Peyer's patch (tissue), 4 donors: ENCODE measurements at regions not wholly inside any gene's neighbourhood (a gene's known extent, or its start where the extent isn't known, plus 50 kb on each side); places are given as distances from the start of the nearest gene placed in this dataset.

Experiments
- DNase-seq, 3 donors: peaks; one replicate each; pipeline ENCODE4 v3.0.0-alpha.2; 2017 to 2019
- H3K27ac ChIP-seq, 4 donors: fragments of 200-600 bp; sonication (generic); one replicate each; pipeline ENCODE4 v1.5.1; 2016 to 2019
- H3K27me3 ChIP-seq, 2 donors: fragments of 200-600 bp; sonication (generic); one replicate each; pipeline ENCODE4 v1.5.1; 2019
- H3K36me3 ChIP-seq, 3 donors: fragments of 200-600 bp; sonication (generic); one replicate each; pipeline ENCODE4 v1.5.1; 2016 to 2019
- H3K4me1 ChIP-seq, 4 donors: fragments of 200-600 bp; sonication (generic); one replicate each; pipeline ENCODE4 v1.5.1; 2016 to 2019
- H3K4me3 ChIP-seq, 4 donors: fragments of 200-600 bp; sonication (generic); 1 replicate in 3 of 4; 2 replicates in 1 of 4; pipeline ENCODE4 v1.5.1; 2016 to 2019; ENCODE audit warnings: mild to moderate bottlenecking in 1 of 4
- H3K9me3 ChIP-seq, 4 donors: fragments of 200-600 bp; sonication (generic); one replicate each; pipeline ENCODE4 v1.5.1; 2016 to 2019; ENCODE audit warnings: mild to moderate bottlenecking in 1 of 4
- POLR2A ChIP-seq, 2 donors: fragments of 450-650 bp; IDR thresholded peaks; one replicate each; pipeline ENCODE4 v1.5.1; 2017; ENCODE audit warnings: antibody characterized with exemption in 2 of 2, mild to moderate bottlenecking in 2 of 2, moderate library complexity in 2 of 2
- TF ChIP-seq, protein P1 (sequence below), 6 experiments: fragments of 450-650 bp in 4 of 6; fragments of 200-600 bp in 2 of 6; sonication (generic) in 1 of 6; IDR thresholded peaks; one replicate each; pipeline ENCODE4 v1.5.1; 2017 to 2019; ENCODE audit warnings: antibody characterized with exemption in 6 of 6, mild to moderate bottlenecking in 3 of 6, moderate library complexity in 1 of 6

GRCh38 chr5:89280103-89281037 is 397.4 kb upstream of the MEF2C start:
- no peaks in the 10 kb centered on the region for H3K27me3 ChIP-seq
- no peak overlapping the region for H3K4me3 ChIP-seq
- no peak overlapping the region for H3K27ac ChIP-seq
- H3K36me3 ChIP-seq: no peaks in the 10 kb centered on the region
- H3K4me1 ChIP-seq: no peaks in the 10 kb centered on the region
- no peaks in the 10 kb centered on the region for H3K9me3 ChIP-seq
- no peak for TF ChIP-seq POLR2A (IDR thresholded peaks at IDR 0.05)
- TF ChIP-seq, protein P1, sequence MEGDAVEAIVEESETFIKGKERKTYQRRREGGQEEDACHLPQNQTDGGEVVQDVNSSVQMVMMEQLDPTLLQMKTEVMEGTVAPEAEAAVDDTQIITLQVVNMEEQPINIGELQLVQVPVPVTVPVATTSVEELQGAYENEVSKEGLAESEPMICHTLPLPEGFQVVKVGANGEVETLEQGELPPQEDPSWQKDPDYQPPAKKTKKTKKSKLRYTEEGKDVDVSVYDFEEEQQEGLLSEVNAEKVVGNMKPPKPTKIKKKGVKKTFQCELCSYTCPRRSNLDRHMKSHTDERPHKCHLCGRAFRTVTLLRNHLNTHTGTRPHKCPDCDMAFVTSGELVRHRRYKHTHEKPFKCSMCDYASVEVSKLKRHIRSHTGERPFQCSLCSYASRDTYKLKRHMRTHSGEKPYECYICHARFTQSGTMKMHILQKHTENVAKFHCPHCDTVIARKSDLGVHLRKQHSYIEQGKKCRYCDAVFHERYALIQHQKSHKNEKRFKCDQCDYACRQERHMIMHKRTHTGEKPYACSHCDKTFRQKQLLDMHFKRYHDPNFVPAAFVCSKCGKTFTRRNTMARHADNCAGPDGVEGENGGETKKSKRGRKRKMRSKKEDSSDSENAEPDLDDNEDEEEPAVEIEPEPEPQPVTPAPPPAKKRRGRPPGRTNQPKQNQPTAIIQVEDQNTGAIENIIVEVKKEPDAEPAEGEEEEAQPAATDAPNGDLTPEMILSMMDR (IDR thresholded peaks at IDR 0.05): no peak
- no peak for DNase-seq

DNA sequence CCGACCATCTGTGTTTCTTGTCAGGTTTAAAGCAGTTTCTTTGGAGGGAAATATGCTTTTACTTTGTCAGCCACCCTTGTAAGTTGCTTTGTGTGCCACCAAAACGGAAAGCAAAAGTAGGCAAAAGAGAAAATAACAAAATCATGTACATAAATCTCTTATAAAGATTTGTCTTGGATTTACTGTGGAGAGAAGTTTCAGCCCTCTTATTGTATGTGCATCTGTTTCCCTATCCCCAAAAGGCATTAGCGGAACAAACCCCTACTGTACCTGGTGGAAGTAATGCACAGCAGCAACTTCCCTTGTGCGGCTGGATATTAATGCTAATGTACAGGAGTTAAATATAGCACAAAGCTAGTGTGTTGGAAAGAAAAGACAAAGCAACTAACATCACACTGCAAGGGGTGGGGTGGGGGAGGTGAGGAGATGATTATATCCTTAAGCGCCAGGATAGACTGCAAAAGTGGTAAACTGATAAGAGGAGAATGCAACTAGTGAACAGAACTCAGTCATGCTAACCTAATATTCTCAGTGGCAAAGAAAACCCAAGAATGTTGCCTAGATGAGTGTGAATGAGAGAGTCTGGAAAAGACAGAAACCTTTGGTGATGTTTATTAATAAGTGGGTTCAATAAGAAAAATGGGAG is 396.5 kb upstream of the MEF2C start:
- H3K9me3 ChIP-seq: no peaks in the 10 kb centered on the region

GRCh38 chr5:89277816-89278215 is 394.8 kb upstream of the MEF2C start:
- Histone ChIP-seq H3K9me3 (no peaks in the 10 kb centered on the region), H3K4me1 (no peaks in the 10 kb centered on the region), H3K27ac (no peak overlapping the region), H3K4me3 (no peak overlapping the region), H3K36me3 (no peaks in the 10 kb centered on the region), H3K27me3 (no peaks in the 10 kb centered on the region)
- DNase-seq: no peak
- TF ChIP-seq, protein P1 (IDR thresholded peaks at IDR 0.05): no peak
- TF ChIP-seq POLR2A (IDR thresholded peaks at IDR 0.05): no peak

More for the DNA sequence above, 396.5 kb upstream of the MEF2C start:
- Histone ChIP-seq H3K36me3 (no peaks in the 10 kb centered on the region), H3K27me3 (no peaks in the 10 kb centered on the region), H3K4me3 (no peak overlapping the region), H3K27ac (no peak overlapping the region), H3K4me1 (no peaks in the 10 kb centered on the region)
- no peak for TF ChIP-seq POLR2A (IDR thresholded peaks at IDR 0.05)
- TF ChIP-seq, protein P1 (IDR thresholded peaks at IDR 0.05): no peak
- DNase-seq: no peak

DNA sequence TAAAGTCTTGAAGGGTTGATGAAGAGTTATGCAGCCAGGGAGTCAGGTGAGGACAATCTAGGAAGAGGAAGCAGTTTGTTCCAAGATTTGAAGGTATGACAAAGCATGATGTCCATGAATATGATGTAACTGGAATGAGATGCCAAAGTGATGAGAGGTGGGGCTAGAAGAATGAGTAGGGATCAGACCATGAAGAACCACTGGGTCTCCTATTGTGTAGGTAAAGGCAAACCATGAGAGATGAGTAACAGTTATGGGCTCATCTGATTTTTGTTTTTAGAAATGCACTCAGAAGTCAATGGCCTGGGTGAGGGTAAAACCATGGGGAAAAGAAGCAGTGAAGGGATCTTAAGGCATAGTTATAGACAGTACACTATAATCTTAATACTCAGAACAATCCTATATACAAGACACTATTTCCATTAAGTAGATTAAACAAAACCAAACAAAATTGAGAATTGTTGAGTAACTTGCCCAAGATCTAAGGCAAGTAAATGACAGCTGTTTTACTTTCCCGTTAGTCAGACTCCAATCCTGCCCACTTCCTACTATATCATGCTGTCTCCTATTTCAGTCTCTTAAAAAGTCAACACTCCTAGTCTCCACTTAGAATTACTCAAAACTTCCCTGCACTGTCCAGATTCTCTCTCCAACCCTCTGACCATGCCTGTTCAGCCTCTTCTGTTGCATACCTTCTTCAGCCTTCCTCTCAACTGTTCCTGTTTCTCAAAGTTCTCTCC is 393.8 kb upstream of the MEF2C start:
- TF ChIP-seq, protein P1 (IDR thresholded peaks at IDR 0.05): no peak
- TF ChIP-seq POLR2A (IDR thresholded peaks at IDR 0.05): no peak
- Histone ChIP-seq H3K4me1 (no peaks in the 10 kb centered on the region), H3K4me3 (no peak overlapping the region), H3K27me3 (no peaks in the 10 kb centered on the region), H3K36me3 (no peaks in the 10 kb centered on the region), H3K27ac (no peak overlapping the region), H3K9me3 (no peaks in the 10 kb centered on the region)
- DNase-seq: no peak

- TF ChIP-seq POLR2A (IDR thresholded peaks at IDR 0.05): no peak
- TF ChIP-seq, protein P1 (IDR thresholded peaks at IDR 0.05): no peak
- no peak for DNase-seq
- H3K9me3 ChIP-seq: no peaks in the 10 kb centered on the region
- H3K36me3 ChIP-seq: no peaks in the 10 kb centered on the region
- H3K27me3 ChIP-seq: no peaks in the 10 kb centered on the region
- no peaks in the 10 kb centered on the region for H3K4me1 ChIP-seq
- H3K27ac ChIP-seq: no peak overlapping the region
- no peak overlapping the region for H3K4me3 ChIP-seq
Observed at GRCh38 chr5:89275066-89275855, 392.3 kb upstream of the MEF2C start.
